VCaP (cell line): ENCODE measurements at regions not wholly inside any gene's neighbourhood (a gene's known extent, or its start where the extent isn't known, plus 50 kb on each side); places are given as distances from the start of the nearest gene placed in this dataset.

Source experiments
- H3K27ac ChIP-seq: fragments of 450-650 bp; 2 replicates; pipeline ENCODE4 v1.5.1; 2017
- TF ChIP-seq, protein P1 (sequence below): fragments of 450-650 bp; conservative IDR thresholded peaks from 2 replicates; pipeline ENCODE4 v1.5.1; 2017; ENCODE audit warnings: mild to moderate bottlenecking, moderate library complexity

DNA sequence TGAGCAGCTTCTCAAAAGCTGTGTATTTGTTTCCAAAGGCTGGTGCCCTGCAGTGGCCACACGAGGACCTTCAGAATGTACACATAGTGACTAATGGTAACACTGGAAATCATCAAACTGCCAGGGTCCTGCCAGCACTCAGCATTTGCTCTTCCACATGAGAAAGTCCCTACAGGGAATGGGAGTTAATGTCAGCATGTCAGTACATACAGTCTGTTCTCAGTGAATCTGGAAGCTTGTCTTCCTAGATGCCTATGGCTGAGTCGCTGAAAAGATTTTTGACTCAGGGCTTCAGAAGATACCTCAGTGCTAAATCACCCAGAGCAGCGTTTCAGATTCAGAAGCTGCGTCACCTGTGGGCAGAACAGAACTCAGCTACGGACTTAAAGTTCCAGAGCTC is 108.2 kb downstream of the CDC7 start:
- TF ChIP-seq, protein P1, sequence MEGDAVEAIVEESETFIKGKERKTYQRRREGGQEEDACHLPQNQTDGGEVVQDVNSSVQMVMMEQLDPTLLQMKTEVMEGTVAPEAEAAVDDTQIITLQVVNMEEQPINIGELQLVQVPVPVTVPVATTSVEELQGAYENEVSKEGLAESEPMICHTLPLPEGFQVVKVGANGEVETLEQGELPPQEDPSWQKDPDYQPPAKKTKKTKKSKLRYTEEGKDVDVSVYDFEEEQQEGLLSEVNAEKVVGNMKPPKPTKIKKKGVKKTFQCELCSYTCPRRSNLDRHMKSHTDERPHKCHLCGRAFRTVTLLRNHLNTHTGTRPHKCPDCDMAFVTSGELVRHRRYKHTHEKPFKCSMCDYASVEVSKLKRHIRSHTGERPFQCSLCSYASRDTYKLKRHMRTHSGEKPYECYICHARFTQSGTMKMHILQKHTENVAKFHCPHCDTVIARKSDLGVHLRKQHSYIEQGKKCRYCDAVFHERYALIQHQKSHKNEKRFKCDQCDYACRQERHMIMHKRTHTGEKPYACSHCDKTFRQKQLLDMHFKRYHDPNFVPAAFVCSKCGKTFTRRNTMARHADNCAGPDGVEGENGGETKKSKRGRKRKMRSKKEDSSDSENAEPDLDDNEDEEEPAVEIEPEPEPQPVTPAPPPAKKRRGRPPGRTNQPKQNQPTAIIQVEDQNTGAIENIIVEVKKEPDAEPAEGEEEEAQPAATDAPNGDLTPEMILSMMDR, result no peak
- no peak overlapping the region for H3K27ac ChIP-seq

DNA sequence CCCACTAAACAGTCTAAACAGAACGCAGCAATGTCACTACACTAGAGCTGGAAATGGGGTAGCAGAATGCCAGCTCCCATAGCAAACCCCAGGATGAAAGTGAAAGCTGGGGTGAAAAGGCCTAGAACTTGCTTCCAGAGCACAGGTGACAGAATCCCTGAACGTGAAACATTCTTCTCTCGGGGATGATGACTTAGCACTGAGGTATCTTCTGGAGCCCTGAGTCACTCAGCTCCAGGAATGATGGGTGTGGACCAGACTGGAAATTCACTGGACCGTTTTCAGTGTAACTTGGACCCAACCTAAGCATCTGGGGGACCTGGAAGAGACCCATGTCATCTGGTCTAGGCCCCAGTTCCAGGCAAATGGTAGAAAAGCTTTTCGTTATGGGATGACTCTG is 108.9 kb downstream of the CDC7 start:
- no peak overlapping the region for H3K27ac ChIP-seq
- TF ChIP-seq, protein P1, result no peak

DNA sequence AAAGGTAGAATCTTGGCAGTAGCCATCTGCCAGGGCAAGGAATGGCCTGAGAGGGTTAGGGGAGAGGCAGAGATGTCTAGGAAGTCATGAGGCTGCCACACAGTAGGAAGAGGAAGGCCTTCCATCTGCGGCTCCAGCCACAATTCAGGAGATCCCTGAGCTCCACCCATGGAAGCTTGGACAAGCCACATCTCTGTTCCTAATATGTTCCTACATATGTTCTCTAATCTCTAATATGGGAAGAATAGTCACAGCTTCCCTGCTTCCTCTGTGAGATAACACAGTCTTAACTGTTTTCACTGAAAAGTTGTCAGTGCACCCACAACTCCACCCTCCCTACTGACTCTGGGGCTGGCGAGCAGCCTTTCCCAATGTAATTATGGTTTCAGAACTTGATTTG is 109.5 kb downstream of the CDC7 start:
- H3K27ac ChIP-seq, result no peak overlapping the region
- TF ChIP-seq, protein P1, result no peak

DNA sequence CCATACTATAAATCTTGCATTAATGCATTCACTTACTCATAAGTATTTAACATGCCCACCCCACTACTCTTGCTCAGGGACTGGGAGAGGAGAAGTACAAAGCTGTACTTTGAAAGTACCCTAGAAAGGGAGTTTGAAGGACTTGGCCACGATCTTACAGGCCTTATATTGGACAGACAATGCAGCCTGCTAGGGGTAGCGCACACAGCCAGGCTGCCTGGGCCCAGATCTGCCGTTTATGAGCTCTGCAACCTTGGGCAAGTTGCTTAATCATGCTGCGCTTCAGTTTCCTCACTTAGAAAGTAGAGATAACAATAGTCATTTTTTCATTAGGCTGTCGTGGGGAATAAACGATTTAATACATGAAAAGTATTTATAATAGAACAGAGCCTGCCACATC is 110.1 kb downstream of the CDC7 start:
- TF ChIP-seq, protein P1, result no peak
- no peak overlapping the region for H3K27ac ChIP-seq

DNA sequence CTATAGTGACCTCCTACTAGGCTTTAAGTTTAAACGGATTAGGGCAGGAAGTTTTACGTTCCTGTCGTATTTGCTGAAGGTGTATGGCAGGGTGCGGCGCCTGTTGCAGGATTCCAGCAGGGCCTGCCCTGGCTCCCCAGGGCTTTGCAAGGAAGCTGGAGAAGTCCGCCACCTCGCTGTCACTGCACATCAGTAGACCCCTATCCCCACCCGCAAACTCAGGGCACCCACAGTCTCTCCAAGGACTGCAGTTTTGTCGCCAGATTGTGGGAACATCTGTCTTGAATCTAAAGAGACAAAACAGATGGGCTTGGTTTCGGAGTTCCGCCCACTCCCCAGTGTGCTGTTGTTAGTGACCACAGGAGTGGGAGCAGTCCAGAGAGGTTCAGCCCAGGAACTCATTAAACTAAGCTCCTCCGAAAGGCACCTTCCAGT is 110.8 kb downstream of the CDC7 start:
- H3K27ac ChIP-seq, result no peak overlapping the region
- TF ChIP-seq, protein P1, result no peak

DNA sequence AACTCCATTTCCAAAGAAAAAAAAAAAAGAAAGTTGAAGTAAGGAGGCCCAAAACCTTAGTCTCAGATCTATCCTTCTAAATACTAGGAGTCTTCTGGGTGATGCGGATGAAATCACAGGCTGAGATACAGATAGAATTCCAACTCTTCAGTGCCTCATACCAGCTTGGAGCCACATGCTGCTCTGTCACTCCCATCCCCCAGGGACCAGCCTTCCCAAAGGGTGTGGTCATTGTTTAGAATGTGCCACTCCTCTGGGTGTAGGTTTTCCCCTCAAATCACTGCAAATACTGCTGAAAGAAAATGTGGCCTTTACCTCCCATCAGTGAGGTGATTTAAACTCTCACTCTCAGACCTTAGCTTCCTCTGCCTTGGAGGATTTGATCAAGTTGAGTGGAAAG is 112.9 kb downstream of the CDC7 start:
- TF ChIP-seq, protein P1, result no peak
- no peak overlapping the region for H3K27ac ChIP-seq

DNA sequence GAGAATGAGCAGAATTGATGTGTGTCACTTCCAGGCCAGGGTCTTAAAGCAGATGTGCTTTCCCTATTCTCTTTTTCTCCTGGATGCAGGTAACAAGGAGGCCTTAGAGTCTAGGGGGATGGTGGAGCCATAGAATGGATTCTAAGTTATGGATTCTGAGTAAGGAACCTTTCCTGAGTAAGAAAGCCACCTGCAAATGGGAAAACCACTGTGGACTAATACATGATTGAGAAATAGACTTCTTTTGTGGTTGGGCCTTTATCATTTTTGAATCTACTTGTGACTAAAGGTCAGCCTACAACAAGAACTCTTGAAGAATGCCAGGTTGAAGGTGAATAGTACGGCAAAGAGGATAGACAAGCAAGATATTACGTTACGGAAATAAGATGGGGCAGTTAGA is 116.1 kb downstream of the CDC7 start:
- H3K27ac ChIP-seq, result no peak overlapping the region
- TF ChIP-seq, protein P1, result no peak

DNA sequence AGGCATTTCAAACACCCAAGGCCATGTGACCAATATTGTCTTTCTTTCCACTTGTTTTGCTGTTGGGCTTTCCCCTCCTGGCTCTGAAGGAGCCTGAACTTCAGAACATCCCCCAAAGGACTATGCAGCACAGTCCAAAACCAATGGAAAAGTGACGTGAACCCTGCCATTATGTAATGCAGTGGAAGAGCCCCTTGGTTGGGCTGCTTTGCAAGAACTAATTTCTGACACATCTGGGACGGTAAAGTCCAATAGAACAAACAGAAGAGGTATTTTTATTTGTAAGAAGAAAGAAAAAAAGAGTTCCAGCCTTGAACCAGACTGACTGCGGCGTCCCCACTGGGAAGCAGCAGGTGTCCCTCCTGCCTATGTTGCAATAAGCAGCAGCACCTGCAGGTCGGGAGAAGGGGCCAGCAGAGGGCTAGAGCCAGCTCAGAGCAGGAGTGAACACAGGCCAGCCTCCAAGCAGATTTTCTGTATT is 116.7 kb downstream of the CDC7 start:
- H3K27ac ChIP-seq, result no peak overlapping the region
- TF ChIP-seq, protein P1, result peak; percentile 71
